DOHH2 (cell line): ENCODE measurements at regions not wholly inside any gene's neighbourhood (a gene's known extent, or its start where the extent isn't known, plus 50 kb on each side); places are given as distances from the start of the nearest gene placed in this dataset.

Experiments
- H3F3A ChIP-seq: fragments of 200-600 bp; sonication (generic), shearing (Covaris generic); 2 replicates; pipeline ENCODE4 v1.6.0; 2016; ENCODE audit warnings: antibody characterized with exemption, mild to moderate bottlenecking; ENCODE audit not compliant: control insufficient read depth, insufficient read depth
- H3K27ac ChIP-seq: fragments of 200-600 bp; sonication (generic); 2 replicates; pipeline ENCODE4 v1.5.1; 2014; ENCODE audit warnings: low read depth, mild to moderate bottlenecking, low read length, moderate library complexity
- H3K27me3 ChIP-seq: fragments of 200-600 bp; sonication (generic); 2 replicates; pipeline ENCODE4 v1.6.1; 2014; ENCODE audit warnings: mild to moderate bottlenecking, low read length, mixed read lengths; ENCODE audit not compliant: control insufficient read depth
- H3K36me3 ChIP-seq: fragments of 200-600 bp; sonication (generic); 2 replicates; pipeline ENCODE4 v1.6.1; 2014; ENCODE audit warnings: mild to moderate bottlenecking, low read length, moderate library complexity, mixed read lengths; ENCODE audit not compliant: control insufficient read depth
- H3K4me1 ChIP-seq: fragments of 200-600 bp; sonication (generic); 2 replicates; pipeline ENCODE4 v1.6.1; 2014; ENCODE audit warnings: mild to moderate bottlenecking, low read length, mixed read lengths; ENCODE audit not compliant: control insufficient read depth
- H3K4me2 ChIP-seq: fragments of 200-600 bp; sonication (generic); 2 replicates; pipeline ENCODE4 v1.6.0; 2014; ENCODE audit warnings: mild to moderate bottlenecking, low read length, moderate library complexity
- H3K4me3 ChIP-seq: fragments of 200-600 bp; sonication (generic); 2 replicates; pipeline ENCODE4 v1.5.1; 2014; ENCODE audit warnings: mild to moderate bottlenecking, low read length, mixed read lengths
- H3K79me2 ChIP-seq: fragments of 200-600 bp; sonication (generic); 2 replicates; pipeline ENCODE4 v1.6.1; 2014; ENCODE audit warnings: mild to moderate bottlenecking, low read length, mixed read lengths; ENCODE audit not compliant: control insufficient read depth
- H3K9me2 ChIP-seq: fragments of 200-600 bp; sonication (generic); replicated peaks from 2 replicates; pipeline ENCODE4 v1.6.1; 2014; ENCODE audit warnings: mild to moderate bottlenecking, low read length, mixed read lengths; ENCODE audit not compliant: control insufficient read depth
- H3K9me3 ChIP-seq: fragments of 200-600 bp; sonication (generic); 2 replicates; pipeline ENCODE4 v1.6.1; 2014; ENCODE audit warnings: antibody characterized with exemption, low read length, mixed read lengths; ENCODE audit not compliant: control insufficient read depth, insufficient read depth
- H4K20me1 ChIP-seq: fragments of 200-600 bp; sonication (generic); 2 replicates; pipeline ENCODE4 v1.6.0; 2014; ENCODE audit warnings: low read depth, mild to moderate bottlenecking, antibody characterized with exemption, low read length, moderate library complexity; ENCODE audit not compliant: control insufficient read depth, insufficient read depth
- EZH2phosphoT487 ChIP-seq: fragments of 200-600 bp; sonication (generic); IDR thresholded peaks from 2 replicates; pipeline ENCODE4 v1.6.1; 2017; ENCODE audit warnings: borderline replicate concordance, mild to moderate bottlenecking, antibody characterized with exemption, low read length, moderate library complexity, mixed read lengths
- TF ChIP-seq, protein P1 (sequence below): fragments of 200-600 bp; sonication (generic); IDR thresholded peaks from one replicate; pipeline ENCODE4 v1.5.1; 2014; ENCODE audit warnings: antibody characterized with exemption, mild to moderate bottlenecking, low read depth, low read length; ENCODE audit not compliant: poor library complexity, severe bottlenecking

DNA sequence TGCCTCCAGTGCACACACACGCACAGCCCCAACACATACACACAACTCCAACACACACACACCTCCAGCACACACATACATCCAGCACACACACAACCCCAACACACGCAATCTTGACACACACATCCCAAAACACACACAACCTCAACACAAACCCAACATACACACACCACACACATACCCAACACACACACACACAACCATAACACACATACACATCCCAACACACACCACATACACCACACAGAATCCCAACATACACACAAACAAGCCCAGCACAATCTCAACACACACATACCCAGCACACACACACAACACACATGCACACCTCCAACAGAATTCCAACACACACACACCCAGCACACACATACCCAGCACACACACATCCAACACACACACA, 301.1 kb downstream of the ABCC12 start:
- Histone ChIP-seq H3K9me3 (no peaks in the 10 kb centered on the region; the same call in 1 of the 2 replicates), H3K27ac (no peak overlapping the region), H3K4me3 (no peak overlapping the region), H3K79me2 (no peaks in the 10 kb centered on the region), H3F3A (no peaks in the 10 kb centered on the region), H3K27me3 (no peaks in the 10 kb centered on the region), H3K4me1 (no peaks in the 10 kb centered on the region), H4K20me1 (no peaks in the 10 kb centered on the region), H3K4me2 (no peak overlapping the region), H3K36me3 (no peaks in the 10 kb centered on the region), H3K9me2 (no peaks in the 10 kb centered on the region)
- TF ChIP-seq, protein P1, sequence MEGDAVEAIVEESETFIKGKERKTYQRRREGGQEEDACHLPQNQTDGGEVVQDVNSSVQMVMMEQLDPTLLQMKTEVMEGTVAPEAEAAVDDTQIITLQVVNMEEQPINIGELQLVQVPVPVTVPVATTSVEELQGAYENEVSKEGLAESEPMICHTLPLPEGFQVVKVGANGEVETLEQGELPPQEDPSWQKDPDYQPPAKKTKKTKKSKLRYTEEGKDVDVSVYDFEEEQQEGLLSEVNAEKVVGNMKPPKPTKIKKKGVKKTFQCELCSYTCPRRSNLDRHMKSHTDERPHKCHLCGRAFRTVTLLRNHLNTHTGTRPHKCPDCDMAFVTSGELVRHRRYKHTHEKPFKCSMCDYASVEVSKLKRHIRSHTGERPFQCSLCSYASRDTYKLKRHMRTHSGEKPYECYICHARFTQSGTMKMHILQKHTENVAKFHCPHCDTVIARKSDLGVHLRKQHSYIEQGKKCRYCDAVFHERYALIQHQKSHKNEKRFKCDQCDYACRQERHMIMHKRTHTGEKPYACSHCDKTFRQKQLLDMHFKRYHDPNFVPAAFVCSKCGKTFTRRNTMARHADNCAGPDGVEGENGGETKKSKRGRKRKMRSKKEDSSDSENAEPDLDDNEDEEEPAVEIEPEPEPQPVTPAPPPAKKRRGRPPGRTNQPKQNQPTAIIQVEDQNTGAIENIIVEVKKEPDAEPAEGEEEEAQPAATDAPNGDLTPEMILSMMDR: no peak

DNA sequence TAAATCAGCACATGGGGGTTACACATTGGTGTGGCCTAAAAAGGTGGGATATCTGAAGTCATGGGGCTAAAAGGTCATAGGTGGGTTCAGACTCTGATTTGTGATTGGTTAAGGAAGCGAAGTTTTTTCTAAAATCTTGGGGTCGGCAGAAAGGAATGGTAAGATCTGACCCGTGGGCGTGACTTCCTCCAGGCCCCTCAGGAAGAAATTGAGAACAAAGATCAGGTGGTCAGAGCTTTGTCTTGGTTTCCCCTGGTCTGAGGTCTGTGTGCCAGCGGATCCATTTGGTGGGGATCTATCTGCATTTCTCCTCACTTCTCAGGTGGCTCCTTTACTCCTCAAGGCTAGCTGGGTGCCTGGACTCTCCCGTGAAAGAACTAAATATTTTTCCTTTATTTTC, 302.8 kb downstream of the ABCC12 start:
- H3F3A ChIP-seq: no peaks in the 10 kb centered on the region
- H3K36me3 ChIP-seq: no peaks in the 10 kb centered on the region
- no peak for TF ChIP-seq EZH2phosphoT487
- H4K20me1 ChIP-seq: no peaks in the 10 kb centered on the region
- no peak overlapping the region for H3K27ac ChIP-seq
- no peaks in the 10 kb centered on the region for H3K9me2 ChIP-seq
- H3K9me3 ChIP-seq: no peaks in the 10 kb centered on the region; the same call in 1 of the 2 replicates
- H3K79me2 ChIP-seq: no peaks in the 10 kb centered on the region
- no peaks in the 10 kb centered on the region for H3K27me3 ChIP-seq
- no peaks in the 10 kb centered on the region for H3K4me1 ChIP-seq
- H3K4me2 ChIP-seq: no peak overlapping the region
- H3K4me3 ChIP-seq: no peak overlapping the region

DNA sequence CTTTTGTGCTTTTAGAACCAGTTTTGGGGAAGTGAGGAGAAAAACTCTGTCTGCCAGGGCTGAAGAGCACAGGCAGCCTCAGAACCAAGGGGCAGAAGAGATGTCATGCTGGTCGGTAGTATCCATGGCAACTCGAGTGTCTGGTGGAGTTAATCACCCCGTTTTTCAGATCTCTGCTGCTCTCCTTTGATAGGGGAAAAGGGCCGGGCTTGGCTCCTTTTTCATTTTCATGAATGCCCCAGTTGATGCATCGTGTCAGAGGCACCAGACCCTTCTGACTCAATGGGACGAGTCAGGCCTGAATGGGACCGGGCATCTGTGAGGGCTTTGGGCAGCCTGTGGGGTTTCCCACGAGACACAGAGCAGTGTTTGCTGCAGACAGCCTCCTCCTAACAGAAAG, 304.6 kb downstream of the ABCC12 start:
- no peaks in the 10 kb centered on the region for H3K27me3 ChIP-seq
- no peaks in the 10 kb centered on the region for H3K79me2 ChIP-seq
- no peaks in the 10 kb centered on the region for H3F3A ChIP-seq
- no peaks in the 10 kb centered on the region for H3K36me3 ChIP-seq
- H3K9me3 ChIP-seq: no peaks in the 10 kb centered on the region; the same call in 1 of the 2 replicates
- no peaks in the 10 kb centered on the region for H4K20me1 ChIP-seq
- no peaks in the 10 kb centered on the region for H3K9me2 ChIP-seq
- no peak overlapping the region for H3K4me3 ChIP-seq
- no peak overlapping the region for H3K27ac ChIP-seq
- no peaks in the 10 kb centered on the region for H3K4me1 ChIP-seq
- no peak for TF ChIP-seq EZH2phosphoT487
- TF ChIP-seq, protein P1: no peak
- H3K4me2 ChIP-seq: no peak overlapping the region

DNA sequence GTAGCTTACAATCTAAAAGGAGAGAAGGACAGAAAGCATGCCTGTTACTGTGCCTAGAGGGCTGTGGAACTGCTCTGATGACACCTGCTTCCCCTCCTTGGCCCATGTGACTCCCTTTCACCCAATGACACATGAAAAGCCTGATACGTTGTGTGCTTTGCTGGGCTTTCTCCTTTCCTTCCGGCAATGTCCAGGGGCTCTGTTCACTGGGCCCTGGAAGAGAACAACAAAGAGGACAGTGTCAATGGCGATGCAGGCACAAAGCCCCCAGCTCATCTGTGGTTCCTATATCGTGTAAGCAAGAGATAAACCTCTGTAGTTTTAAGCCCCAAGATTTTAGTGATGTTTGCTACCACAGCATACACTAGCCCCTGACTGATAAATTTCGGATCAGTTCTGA, 306.1 kb downstream of the ABCC12 start:
- TF ChIP-seq EZH2phosphoT487: no peak
- no peaks in the 10 kb centered on the region; the same call in 1 of the 2 replicates for H3K9me3 ChIP-seq
- H3K27ac ChIP-seq: no peak overlapping the region
- H3K4me3 ChIP-seq: no peak overlapping the region
- no peaks in the 10 kb centered on the region for H3K4me1 ChIP-seq
- no peaks in the 10 kb centered on the region for H4K20me1 ChIP-seq
- H3K27me3 ChIP-seq: no peaks in the 10 kb centered on the region
- H3K9me2 ChIP-seq: no peaks in the 10 kb centered on the region
- H3K79me2 ChIP-seq: no peaks in the 10 kb centered on the region
- no peaks in the 10 kb centered on the region for H3K36me3 ChIP-seq
- H3F3A ChIP-seq: no peaks in the 10 kb centered on the region
- H3K4me2 ChIP-seq: no peak overlapping the region
